ENCODE measurements at regions not wholly inside any gene's neighbourhood (a gene's known extent, or its start where the extent isn't known, plus 50 kb on each side); places are given as distances from the start of the nearest gene placed in this dataset.

DNA sequence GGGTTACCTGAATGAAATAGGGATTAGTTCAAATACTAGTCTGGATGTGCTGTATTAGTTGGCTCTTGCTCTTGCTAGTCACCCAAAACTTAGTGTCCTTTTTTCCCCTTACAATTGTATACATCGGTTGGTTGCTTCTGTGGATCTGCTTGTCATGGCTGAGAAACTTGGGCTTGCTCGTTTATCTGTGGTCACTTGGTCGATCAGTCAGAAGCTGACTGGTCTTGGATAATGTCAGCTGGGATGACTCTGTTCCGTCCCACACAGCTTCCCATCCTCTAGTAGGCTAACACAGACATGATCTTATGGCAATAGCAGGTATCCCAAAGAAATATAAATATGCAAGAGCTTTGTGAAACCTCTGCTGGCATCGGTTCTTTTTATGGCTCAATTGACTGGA lies 807.4 kb downstream of the MAT2B start:
- TF ChIP-seq, protein P1, sequence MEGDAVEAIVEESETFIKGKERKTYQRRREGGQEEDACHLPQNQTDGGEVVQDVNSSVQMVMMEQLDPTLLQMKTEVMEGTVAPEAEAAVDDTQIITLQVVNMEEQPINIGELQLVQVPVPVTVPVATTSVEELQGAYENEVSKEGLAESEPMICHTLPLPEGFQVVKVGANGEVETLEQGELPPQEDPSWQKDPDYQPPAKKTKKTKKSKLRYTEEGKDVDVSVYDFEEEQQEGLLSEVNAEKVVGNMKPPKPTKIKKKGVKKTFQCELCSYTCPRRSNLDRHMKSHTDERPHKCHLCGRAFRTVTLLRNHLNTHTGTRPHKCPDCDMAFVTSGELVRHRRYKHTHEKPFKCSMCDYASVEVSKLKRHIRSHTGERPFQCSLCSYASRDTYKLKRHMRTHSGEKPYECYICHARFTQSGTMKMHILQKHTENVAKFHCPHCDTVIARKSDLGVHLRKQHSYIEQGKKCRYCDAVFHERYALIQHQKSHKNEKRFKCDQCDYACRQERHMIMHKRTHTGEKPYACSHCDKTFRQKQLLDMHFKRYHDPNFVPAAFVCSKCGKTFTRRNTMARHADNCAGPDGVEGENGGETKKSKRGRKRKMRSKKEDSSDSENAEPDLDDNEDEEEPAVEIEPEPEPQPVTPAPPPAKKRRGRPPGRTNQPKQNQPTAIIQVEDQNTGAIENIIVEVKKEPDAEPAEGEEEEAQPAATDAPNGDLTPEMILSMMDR (IDR thresholded peaks at IDR 0.05; ENCODE audit: low read depth, low read length) = no peak
- no peak for TF ChIP-seq POLR2A (IDR thresholded peaks at IDR 0.05; ENCODE audit: extremely low read depth, insufficient read length)
- TF ChIP-seq, protein P2, sequence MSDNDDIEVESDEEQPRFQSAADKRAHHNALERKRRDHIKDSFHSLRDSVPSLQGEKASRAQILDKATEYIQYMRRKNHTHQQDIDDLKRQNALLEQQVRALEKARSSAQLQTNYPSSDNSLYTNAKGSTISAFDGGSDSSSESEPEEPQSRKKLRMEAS (IDR thresholded peaks at IDR 0.05; ENCODE audit: low read depth, low read length) = no peak

Measured in NB4 (cell line).